ENCODE measurements at regions not wholly inside any gene's neighbourhood (a gene's known extent, or its start where the extent isn't known, plus 50 kb on each side); places are given as distances from the start of the nearest gene placed in this dataset.
A peak's percentile ranks its signal among the peaks of the same experiment; 100 is the strongest.
"Not testable (repeated sequence)": the region's sequence is repeated elsewhere in the genome, so short reads cannot be mapped to it uniquely, and the experiment has no call there.

GRCh38 chr10:6925146-6925545 is 345.1 kb upstream of the PRKCQ start:
- H3K9me3 ChIP-seq (replicated peaks in 1 of 2; ENCODE audit: control insufficient read depth in 2 of 2, insufficient read depth in 1 of 2, low read depth in 1 of 2, low read length in 2 of 2) = no peaks in the 10 kb centered on the region
- no peak overlapping the region for H4K91ac ChIP-seq (ENCODE audit: low read depth, low read length, poor library complexity)
- H2BK5ac ChIP-seq (ENCODE audit: low read length) = no peak overlapping the region
- H3K14ac ChIP-seq (ENCODE audit: low read length) = no peak overlapping the region
- no peak overlapping the region for H3K4ac ChIP-seq (ENCODE audit: low read length)
- H3K36me3 ChIP-seq (replicated peaks in 1 of 2; ENCODE audit: control insufficient read depth in 2 of 2, insufficient read depth in 2 of 2, low read length in 2 of 2) = no peaks in the 10 kb centered on the region
- no peak overlapping the region for H3K23ac ChIP-seq (ENCODE audit: low read depth, low read length, poor library complexity)
- H2AFZ ChIP-seq (ENCODE audit: low read length) = no peak overlapping the region
- H3K27me3 ChIP-seq (ENCODE audit: control insufficient read depth in 3 of 3, insufficient read depth in 3 of 3, low read depth in 1 of 3, low read length in 3 of 3) = no peaks in the 10 kb centered on the region
- no peak overlapping the region for H2AK5ac ChIP-seq (ENCODE audit: low read depth, low read length)
- no peak overlapping the region for H2BK120ac ChIP-seq (ENCODE audit: low read depth, low read length)
- H2BK15ac ChIP-seq (ENCODE audit: low read length) = no peak overlapping the region
- no peak for DNase-seq (ENCODE audit: low spot score)
- WGBS, 2 donors (ENCODE audit: extremely low coverage in 2 of 2, insufficient read length in 2 of 2, insufficient replicate concordance in 1 of 2) = no CpG with 5 or more reads among the region's 2 CpGs
- no peaks in the 10 kb centered on the region for H3K79me1 ChIP-seq (ENCODE audit: low read depth, low read length)
- no peak overlapping the region for H3K9ac ChIP-seq (ENCODE audit: low read depth, low read length, poor library complexity)
- H3K4me3 ChIP-seq (ENCODE audit: low read length in 2 of 2) = no peak overlapping the region
- no peak overlapping the region for H4K8ac ChIP-seq (ENCODE audit: low read depth, low read length)
- H3K18ac ChIP-seq (ENCODE audit: low read length) = no peak overlapping the region
- H3K4me2 ChIP-seq (ENCODE audit: insufficient read depth, low read length, poor library complexity, severe bottlenecking) = no peak overlapping the region
- H3K27ac ChIP-seq (replicated peaks; ENCODE audit: low read length) = no peak overlapping the region
- H3K4me1 ChIP-seq (ENCODE audit: control insufficient read depth in 2 of 2, insufficient read depth in 1 of 2, low read depth in 1 of 2, low read length in 2 of 2) = no peaks in the 10 kb centered on the region
- H2BK12ac ChIP-seq (ENCODE audit: low read length) = no peak overlapping the region

GRCh38 chr10:6924166-6924565 is 344.1 kb upstream of the PRKCQ start:
- no peak overlapping the region for H4K8ac ChIP-seq (ENCODE audit: low read depth, low read length)
- H3K23ac ChIP-seq (ENCODE audit: low read depth, low read length, poor library complexity) = no peak overlapping the region
- no peaks in the 10 kb centered on the region for H3K79me1 ChIP-seq (ENCODE audit: low read depth, low read length)
- no peak overlapping the region for H2AK5ac ChIP-seq (ENCODE audit: low read depth, low read length)
- H3K14ac ChIP-seq (ENCODE audit: low read length) = no peak overlapping the region
- H3K9me3 ChIP-seq (replicated peaks in 1 of 2; ENCODE audit: control insufficient read depth in 2 of 2, insufficient read depth in 1 of 2, low read depth in 1 of 2, low read length in 2 of 2) = no peaks in the 10 kb centered on the region
- no peaks in the 10 kb centered on the region for H3K27me3 ChIP-seq (ENCODE audit: control insufficient read depth in 3 of 3, insufficient read depth in 3 of 3, low read depth in 1 of 3, low read length in 3 of 3)
- H4K91ac ChIP-seq (ENCODE audit: low read depth, low read length, poor library complexity) = no peak overlapping the region
- no peak overlapping the region for H3K4me2 ChIP-seq (ENCODE audit: insufficient read depth, low read length, poor library complexity, severe bottlenecking)
- H3K27ac ChIP-seq (replicated peaks; ENCODE audit: low read length) = no peak overlapping the region
- H2BK5ac ChIP-seq (ENCODE audit: low read length) = no peak overlapping the region
- H2AFZ ChIP-seq (ENCODE audit: low read length) = no peak overlapping the region
- WGBS, 2 donors (ENCODE audit: extremely low coverage in 2 of 2, insufficient read length in 2 of 2, insufficient replicate concordance in 1 of 2) = no CpG with 5 or more reads among the region's 4 CpGs
- H2BK15ac ChIP-seq (ENCODE audit: low read length) = no peak overlapping the region
- H3K4me3 ChIP-seq (ENCODE audit: low read length in 2 of 2) = no peak overlapping the region
- DNase-seq (ENCODE audit: low spot score) = no peak
- no peak overlapping the region for H3K9ac ChIP-seq (ENCODE audit: low read depth, low read length, poor library complexity)
- no peaks in the 10 kb centered on the region for H3K4me1 ChIP-seq (ENCODE audit: control insufficient read depth in 2 of 2, insufficient read depth in 1 of 2, low read depth in 1 of 2, low read length in 2 of 2)
- H3K18ac ChIP-seq (ENCODE audit: low read length) = no peak overlapping the region
- no peak overlapping the region for H2BK12ac ChIP-seq (ENCODE audit: low read length)
- no peaks in the 10 kb centered on the region for H3K36me3 ChIP-seq (replicated peaks in 1 of 2; ENCODE audit: control insufficient read depth in 2 of 2, insufficient read depth in 2 of 2, low read length in 2 of 2)
- H2BK120ac ChIP-seq (ENCODE audit: low read depth, low read length) = no peak overlapping the region
- no peak overlapping the region for H3K4ac ChIP-seq (ENCODE audit: low read length)

- H2BK12ac ChIP-seq (ENCODE audit: low read length); H4K8ac ChIP-seq (ENCODE audit: low read depth, low read length): not testable (repeated sequence)
- no CpG with 5 or more reads among the region's 16 CpGs for WGBS, 2 donors (ENCODE audit: extremely low coverage in 2 of 2, insufficient read length in 2 of 2, insufficient replicate concordance in 1 of 2)
Observed at GRCh38 chr10:6921026-6921425, 340.9 kb upstream of the PRKCQ start.

GRCh38 chr10:6920072-6921019 is 340.3 kb upstream of the PRKCQ start:
- peak overlapping the region; percentile 28 for H2AFZ ChIP-seq (ENCODE audit: low read length)

More at GRCh38 chr10:6921026-6921425, 340.9 kb upstream of the PRKCQ start:
- not testable (repeated sequence) for H4K91ac ChIP-seq (ENCODE audit: low read depth, low read length, poor library complexity); H2BK15ac ChIP-seq (ENCODE audit: low read length); H3K79me1 ChIP-seq (ENCODE audit: low read depth, low read length); H3K27ac ChIP-seq (replicated peaks; ENCODE audit: low read length); H3K27me3 ChIP-seq (ENCODE audit: control insufficient read depth in 3 of 3, insufficient read depth in 3 of 3, low read depth in 1 of 3, low read length in 3 of 3); H2AK5ac ChIP-seq (ENCODE audit: low read depth, low read length); H2AFZ ChIP-seq (ENCODE audit: low read length); H2BK120ac ChIP-seq (ENCODE audit: low read depth, low read length); H2BK5ac ChIP-seq (ENCODE audit: low read length); H3K4ac ChIP-seq (ENCODE audit: low read length); H3K23ac ChIP-seq (ENCODE audit: low read depth, low read length, poor library complexity); DNase-seq (ENCODE audit: low spot score); H3K18ac ChIP-seq (ENCODE audit: low read length); H3K14ac ChIP-seq (ENCODE audit: low read length); H3K9ac ChIP-seq (ENCODE audit: low read depth, low read length, poor library complexity); H3K36me3 ChIP-seq (replicated peaks in 1 of 2; ENCODE audit: control insufficient read depth in 2 of 2, insufficient read depth in 2 of 2, low read length in 2 of 2); H3K4me1 ChIP-seq (ENCODE audit: control insufficient read depth in 2 of 2, insufficient read depth in 1 of 2, low read depth in 1 of 2, low read length in 2 of 2); H3K4me3 ChIP-seq (ENCODE audit: low read length in 2 of 2); H3K9me3 ChIP-seq (replicated peaks in 1 of 2; ENCODE audit: control insufficient read depth in 2 of 2, insufficient read depth in 1 of 2, low read depth in 1 of 2, low read length in 2 of 2); H3K4me2 ChIP-seq (ENCODE audit: insufficient read depth, low read length, poor library complexity, severe bottlenecking)

More at GRCh38 chr10:6920072-6921019, 340.3 kb upstream of the PRKCQ start:
- Histone ChIP-seq H3K18ac (ENCODE audit: low read length) (no peak overlapping the region), H3K4me2 (ENCODE audit: insufficient read depth, low read length, poor library complexity, severe bottlenecking) (no peak overlapping the region), H4K91ac (ENCODE audit: low read depth, low read length, poor library complexity) (no peak overlapping the region), H2BK12ac (ENCODE audit: low read length) (no peak overlapping the region), H3K9ac (ENCODE audit: low read depth, low read length, poor library complexity) (no peak overlapping the region), H3K36me3 (replicated peaks in 1 of 2; ENCODE audit: control insufficient read depth in 2 of 2, insufficient read depth in 2 of 2, low read length in 2 of 2) (no peaks in the 10 kb centered on the region), H3K9me3 (replicated peaks in 1 of 2; ENCODE audit: control insufficient read depth in 2 of 2, insufficient read depth in 1 of 2, low read depth in 1 of 2, low read length in 2 of 2) (no peaks in the 10 kb centered on the region), H3K4me1 (ENCODE audit: control insufficient read depth in 2 of 2, insufficient read depth in 1 of 2, low read depth in 1 of 2, low read length in 2 of 2) (no peaks in the 10 kb centered on the region), H4K8ac (ENCODE audit: low read depth, low read length) (no peak overlapping the region), H3K27ac (replicated peaks; ENCODE audit: low read length) (no peak overlapping the region), H3K27me3 (ENCODE audit: control insufficient read depth in 3 of 3, insufficient read depth in 3 of 3, low read depth in 1 of 3, low read length in 3 of 3) (peaks cover 0 to 3% (median 0%) of the 10 kb centered on the region in 3 experiments), H3K14ac (ENCODE audit: low read length) (no peak overlapping the region), H2BK5ac (ENCODE audit: low read length) (no peak overlapping the region), H3K79me1 (ENCODE audit: low read depth, low read length) (no peaks in the 10 kb centered on the region), H3K4me3 (ENCODE audit: low read length in 2 of 2) (no peak overlapping the region), H3K4ac (ENCODE audit: low read length) (no peak overlapping the region), H2BK120ac (ENCODE audit: low read depth, low read length) (no peak overlapping the region), H2BK15ac (ENCODE audit: low read length) (no peak overlapping the region), H2AK5ac (ENCODE audit: low read depth, low read length) (no peak overlapping the region), H3K23ac (ENCODE audit: low read depth, low read length, poor library complexity) (no peak overlapping the region)
- no CpG with 5 or more reads among the region's 26 CpGs for WGBS, 2 donors (ENCODE audit: extremely low coverage in 2 of 2, insufficient read length in 2 of 2, insufficient replicate concordance in 1 of 2)
- peak; percentile 48 for DNase-seq (ENCODE audit: low spot score)

All from neuronal stem cell (in vitro differentiated cells).